ENCODE measurements at regions not wholly inside any gene's neighbourhood (a gene's known extent, or its start where the extent isn't known, plus 50 kb on each side); places are given as distances from the start of the nearest gene placed in this dataset.
A peak's percentile ranks its signal among the peaks of the same experiment; 100 is the strongest.

- DNase-seq (no peak), ATAC-seq (ENCODE audit: low read depth) (no peak)
- Histone ChIP-seq H3K36me3 (ENCODE audit: control insufficient read depth, insufficient read depth, low read length) (no peaks in the 10 kb centered on the region; the same call in none of the 2 replicates), H3K23ac (ENCODE audit: low read depth, low read length) (no peak overlapping the region), H3K9me1 (ENCODE audit: insufficient read depth, low read length) (peaks cover 15% of the 10 kb centered on the region), H3K4me1 (ENCODE audit: control insufficient read depth, insufficient read depth, low read length) (peaks cover 10% of the 10 kb centered on the region), H3K27ac (ENCODE audit: insufficient read depth, low read length) (no peak overlapping the region), H2AFZ (replicated peaks; ENCODE audit: low read length, poor library complexity) (peak overlapping the region; percentile 26), H3K9me3 (ENCODE audit: control insufficient read depth, insufficient read depth, low read length) (no peaks in the 10 kb centered on the region), H3K79me1 (ENCODE audit: low read depth in 1 of 2, low read length in 2 of 2) (peaks cover 6 to 15% of the 10 kb centered on the region in 2 experiments), H3K9ac (ENCODE audit: low read depth, low read length) (no peak overlapping the region), H3K27me3 (ENCODE audit: control insufficient read depth, insufficient read depth, low read length) (no peaks in the 10 kb centered on the region), H3K4ac (ENCODE audit: low read depth, low read length) (0 out of 2 replicates have a peak overlapping the region, but pooled peaks have one; percentile 41), H2BK5ac (ENCODE audit: low read depth, low read length, poor library complexity, severe bottlenecking) (peak overlapping the region; percentile 7), H4K91ac (ENCODE audit: insufficient read depth, low read depth, low read length) (no peak overlapping the region), H3K4me3 (ENCODE audit: insufficient read depth, low read depth, low read length) (no peak overlapping the region), H2AK5ac (ENCODE audit: low read depth, low read length) (no peak overlapping the region), H3K56ac (ENCODE audit: extremely low read depth, insufficient read depth, low read length) (no peak overlapping the region), H2BK15ac (ENCODE audit: low read depth, low read length) (no peak overlapping the region), H3K14ac (replicated peaks; ENCODE audit: low read depth, low read length) (peak overlapping the region; percentile 64; the same call in 1 of the 2 replicates), H3K4me2 (ENCODE audit: low read depth, low read length) (no peak overlapping the region), H2AK9ac (replicated peaks; ENCODE audit: low read depth, low read length, poor library complexity) (no peak overlapping the region), H4K5ac (ENCODE audit: low read depth, low read length) (no peak overlapping the region), H4K8ac (ENCODE audit: low read depth in 2 of 2, low read length in 2 of 2) (0 out of 4 replicates have a peak overlapping the region, but pooled peaks of 1 of the 2 experiments have one; percentile 24), H2BK120ac (ENCODE audit: low read depth, low read length) (no peak overlapping the region), H4K20me1 (ENCODE audit: insufficient read depth, low read length) (no peaks in the 10 kb centered on the region), H2BK20ac (ENCODE audit: low read depth, low read length) (peak overlapping the region; percentile 16; the same call in 1 of the 2 replicates), H3K18ac (ENCODE audit: low read depth, low read length) (no peak overlapping the region)
- dilution Hi-C loops (cut with HindIII; ENCODE audit: low sequenced_read_pairs, unreplicated experiment) (no loop called here), in situ Hi-C loops (cut with MboI; ENCODE audit: low sequenced_read_pairs) (no loop called here), intact Hi-C loops (cut with micrococcal nuclease) (no loop called here)
- POLR2A ChIA-PET (ENCODE audit: unreplicated experiment), result no interaction called here
- TF ChIP-seq MAZ (IDR thresholded peaks at IDR 0.05; ENCODE audit: borderline replicate concordance, low read depth, low read length) (no peak), POLR2A (IDR thresholded peaks at IDR 0.05; ENCODE audit: low read depth, low read length) (no peak), CEBPB (IDR thresholded peaks at IDR 0.05; ENCODE audit: low read depth, low read length) (no peak)
- WGBS, 2 experiments (ENCODE audit: extremely low coverage in 2 of 2, insufficient read length in 1 of 2), result 81% methylated on average over 5 of the region's 5 CpGs; no CpG with 5 or more reads in 1 of the 2 experiments
- no TSS peak for BruUV-seq (replicated peaks)
- CTCF ChIA-PET, result interaction anchor here (0.5 to 1.3 kb wide), 5 partner anchors 10 to 267 kb away, joined by 3 to 4 read pairs (median 3); no protein-coding TSS in a partner anchor
These were observed 54.0 kb upstream of the RIOK3 start for GRCh38 chr18:23399067-23399466.

Data from IMR-90 (cell line).